SJCRH30 (cell line): ENCODE measurements at regions not wholly inside any gene's neighbourhood (a gene's known extent, or its start where the extent isn't known, plus 50 kb on each side); places are given as distances from the start of the nearest gene placed in this dataset.

Experiments
- DNase-seq, 2 experiments: peaks; one replicate each; pipeline ENCODE4 v3.0.0-alpha.2; 2015 to 2020
- H3K27ac ChIP-seq: fragments of 250-450 bp; sonication (Bioruptor Pico); 2 replicates; pipeline ENCODE4 v1.5.1; 2020; ENCODE audit warnings: mild to moderate bottlenecking, moderate library complexity
- H3K27me3 ChIP-seq: fragments of 250-450 bp; sonication (Bioruptor Pico); 2 replicates; pipeline ENCODE4 v1.5.1; 2020; ENCODE audit warnings: mild to moderate bottlenecking, moderate library complexity
- H3K36me3 ChIP-seq: fragments of 250-450 bp; sonication (Bioruptor Pico); 2 replicates; pipeline ENCODE4 v1.5.1; 2020; ENCODE audit warnings: mild to moderate bottlenecking, moderate library complexity
- H3K4me1 ChIP-seq: fragments of 250-450 bp; sonication (Bioruptor Pico); 2 replicates; pipeline ENCODE4 v1.5.1; 2020; ENCODE audit warnings: mild to moderate bottlenecking, moderate library complexity
- H3K4me3 ChIP-seq: fragments of 250-450 bp; sonication (Bioruptor Pico); 2 replicates; pipeline ENCODE4 v1.5.1; 2020; ENCODE audit warnings: mild to moderate bottlenecking, moderate library complexity
- H3K9me3 ChIP-seq: fragments of 250-450 bp; sonication (Bioruptor Pico); replicated peaks from 2 replicates; pipeline ENCODE4 v1.5.1; 2020; ENCODE audit warnings: mild to moderate bottlenecking, moderate library complexity

DNA sequence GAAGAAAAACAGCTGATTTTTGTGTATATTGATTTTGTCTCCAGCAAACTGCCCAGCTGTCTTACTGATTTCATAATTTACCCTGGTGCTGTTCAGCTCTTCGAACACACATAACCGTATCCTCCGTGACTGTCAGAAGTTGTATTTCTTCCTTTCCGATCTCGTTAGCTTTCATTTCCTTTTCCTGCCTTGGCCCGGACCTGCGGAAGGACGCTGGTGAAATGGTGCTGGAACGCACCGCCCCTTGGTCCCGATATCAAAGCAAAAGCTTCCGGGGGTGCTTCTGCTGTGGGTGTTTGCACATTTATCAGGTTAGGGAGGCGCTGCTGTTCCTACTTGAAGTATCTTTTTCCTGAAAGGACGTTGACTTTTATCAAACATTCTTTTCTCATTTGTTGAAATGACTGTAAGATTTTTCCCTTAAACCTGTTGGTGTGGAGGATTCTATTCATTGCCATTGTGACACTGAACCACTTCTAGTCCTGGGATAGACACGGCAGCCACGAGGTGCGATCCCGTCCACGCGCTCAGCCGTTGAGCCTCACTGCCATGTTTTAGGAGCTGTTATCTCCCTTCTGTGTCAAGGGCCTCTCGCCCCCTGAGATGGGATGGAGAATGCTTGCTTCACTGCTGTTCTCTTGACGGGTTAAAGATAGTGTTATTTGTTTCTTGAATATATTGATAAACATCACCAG, 72.6 kb downstream of the FOXL3 start:
- Histone ChIP-seq H3K4me1 (no peaks in the 10 kb centered on the region), H3K27ac (no peak overlapping the region), H3K4me3 (no peak overlapping the region), H3K9me3 (no peaks in the 10 kb centered on the region), H3K36me3 (no peaks in the 10 kb centered on the region), H3K27me3 (no peaks in the 10 kb centered on the region)
- DNase-seq = no peak

DNA sequence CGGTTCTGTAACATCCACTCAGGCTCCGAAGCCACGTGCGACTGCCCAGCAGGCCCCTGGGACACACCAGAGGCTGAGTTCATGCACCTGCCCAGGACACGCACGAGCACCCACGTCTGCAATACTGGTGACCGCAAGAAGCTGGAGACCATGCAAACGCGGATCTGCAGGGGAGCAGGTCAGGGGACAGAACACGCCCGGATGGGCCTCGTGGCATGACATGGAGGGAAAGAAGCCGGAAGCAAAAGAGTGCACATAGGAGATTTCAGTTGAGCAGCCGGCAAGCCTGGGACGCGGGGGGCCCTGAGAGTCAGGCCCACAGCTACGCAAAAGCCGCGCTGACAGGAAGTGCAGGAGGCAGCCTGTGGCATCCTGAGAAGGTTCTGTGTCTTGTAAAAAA, 73.7 kb downstream of the FOXL3 start:
- Histone ChIP-seq H3K9me3 (no peaks in the 10 kb centered on the region), H3K4me3 (no peak overlapping the region), H3K27me3 (no peaks in the 10 kb centered on the region), H3K27ac (no peak overlapping the region), H3K36me3 (no peaks in the 10 kb centered on the region), H3K4me1 (no peaks in the 10 kb centered on the region)
- no peak for DNase-seq

DNA sequence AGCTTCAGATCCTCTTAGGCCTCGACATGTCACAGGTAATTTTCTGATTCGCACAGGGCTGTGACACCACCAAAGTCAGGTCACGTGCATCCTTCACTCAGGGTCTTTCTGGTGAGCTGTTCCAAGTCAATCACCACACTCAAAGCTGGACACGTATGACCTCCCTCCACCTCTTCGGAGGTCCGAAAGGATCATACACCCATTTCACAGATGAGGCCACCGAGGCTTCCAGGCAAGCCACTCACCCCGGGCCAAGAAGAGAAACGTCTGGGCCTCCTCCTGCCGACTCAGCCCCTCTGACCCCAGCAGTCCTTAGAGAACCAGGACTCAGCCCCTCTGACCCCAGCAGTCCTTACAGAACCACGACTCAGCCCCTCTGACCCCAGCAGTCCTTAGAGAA, 74.6 kb downstream of the FOXL3 start:
- H3K36me3 ChIP-seq = no peaks in the 10 kb centered on the region
- no peaks in the 10 kb centered on the region for H3K9me3 ChIP-seq
- H3K27me3 ChIP-seq = no peaks in the 10 kb centered on the region
- no peak overlapping the region for H3K4me3 ChIP-seq
- no peaks in the 10 kb centered on the region for H3K4me1 ChIP-seq
- no peak overlapping the region for H3K27ac ChIP-seq
- DNase-seq = no peak

DNA sequence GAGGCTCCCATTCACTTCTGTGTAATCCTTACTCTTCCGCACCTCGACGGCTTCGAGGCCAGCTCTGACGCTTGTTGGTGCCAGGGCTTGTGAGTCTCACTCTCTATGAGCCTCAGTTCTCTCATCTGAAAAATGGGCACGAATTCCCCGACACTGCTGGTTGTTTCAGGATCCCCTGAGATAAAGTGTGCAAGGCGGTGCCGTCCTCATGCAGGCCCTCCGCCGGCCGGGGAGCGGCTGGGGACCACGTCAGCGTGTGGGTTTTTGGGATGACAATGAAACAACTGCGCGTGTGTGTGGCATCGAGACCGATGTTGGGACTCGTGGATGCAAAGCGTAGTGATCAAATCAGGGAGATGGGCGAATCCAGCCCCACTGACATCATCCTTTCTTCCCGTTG, 75.6 kb downstream of the FOXL3 start:
- Histone ChIP-seq H3K4me1 (no peaks in the 10 kb centered on the region), H3K4me3 (no peak overlapping the region), H3K27me3 (no peaks in the 10 kb centered on the region), H3K27ac (no peak overlapping the region), H3K36me3 (no peaks in the 10 kb centered on the region), H3K9me3 (no peaks in the 10 kb centered on the region)
- no peak for DNase-seq

DNA sequence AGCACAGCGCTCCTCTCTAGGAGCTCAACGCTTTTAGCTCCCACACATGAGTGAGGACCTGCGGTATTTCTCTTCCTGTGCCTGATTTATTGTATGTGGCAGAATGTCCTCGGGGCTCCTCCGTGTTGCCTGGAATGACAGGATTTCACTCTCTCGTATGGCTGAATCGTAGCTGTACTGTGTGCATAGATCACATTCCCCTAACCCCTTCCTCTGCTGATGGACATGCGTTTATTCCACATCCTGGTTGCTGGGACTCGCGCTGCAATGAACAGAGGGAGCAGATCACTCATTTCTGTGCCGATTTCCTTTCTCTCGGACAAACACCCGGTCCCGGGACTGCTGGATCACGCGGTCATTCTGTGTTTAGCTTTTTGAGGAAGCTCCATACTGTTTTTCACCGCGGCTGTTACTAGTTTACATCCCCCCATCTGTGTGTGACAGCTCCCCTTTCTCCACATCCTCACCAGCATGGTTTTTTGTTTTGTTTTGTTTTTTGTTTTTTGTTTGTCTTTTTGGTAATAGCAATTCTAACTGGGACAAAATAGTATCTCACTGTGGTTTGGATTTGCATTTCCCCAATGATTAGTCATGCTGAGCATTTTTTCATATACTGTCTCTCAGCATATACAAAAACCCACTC, 76.3 kb downstream of the FOXL3 start:
- peak in 1 of 2 experiments; percentile 16 for DNase-seq

DNA sequence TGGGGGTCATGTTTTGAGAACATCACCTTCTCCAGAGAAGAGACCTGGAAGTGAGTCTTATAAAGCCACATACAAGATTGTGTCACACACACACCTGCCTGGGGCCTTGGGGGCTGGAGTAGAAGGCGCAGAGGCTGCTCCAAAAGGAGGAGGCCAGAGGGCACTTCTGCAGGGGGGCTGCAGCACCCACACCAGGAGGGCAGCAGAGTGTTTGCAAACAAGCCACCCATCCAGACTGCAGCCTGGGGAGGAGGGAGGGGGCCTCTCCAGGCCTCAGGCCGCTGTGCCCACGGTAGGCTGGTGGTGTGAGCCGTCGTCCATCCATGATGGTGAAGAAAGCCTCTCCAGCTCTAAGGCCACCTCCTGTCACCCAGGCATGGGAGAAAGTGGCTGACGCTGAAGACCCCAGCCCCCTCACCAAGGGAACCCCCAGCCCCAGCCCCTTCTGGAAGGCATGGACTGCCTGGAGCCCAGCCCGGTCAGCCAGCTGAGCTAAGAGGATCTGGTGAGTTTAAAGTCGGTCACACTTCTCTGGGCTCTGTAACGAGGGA, 77.5 kb downstream of the FOXL3 start:
- no peak for DNase-seq
- no peaks in the 10 kb centered on the region for H3K36me3 ChIP-seq

More for the DNA sequence above, 76.3 kb downstream of the FOXL3 start:
- H3K4me3 ChIP-seq = no peak overlapping the region
- H3K36me3 ChIP-seq = no peaks in the 10 kb centered on the region
- no peak overlapping the region for H3K27ac ChIP-seq
- H3K27me3 ChIP-seq = no peaks in the 10 kb centered on the region
- no peaks in the 10 kb centered on the region for H3K4me1 ChIP-seq
- no peaks in the 10 kb centered on the region for H3K9me3 ChIP-seq

DNA sequence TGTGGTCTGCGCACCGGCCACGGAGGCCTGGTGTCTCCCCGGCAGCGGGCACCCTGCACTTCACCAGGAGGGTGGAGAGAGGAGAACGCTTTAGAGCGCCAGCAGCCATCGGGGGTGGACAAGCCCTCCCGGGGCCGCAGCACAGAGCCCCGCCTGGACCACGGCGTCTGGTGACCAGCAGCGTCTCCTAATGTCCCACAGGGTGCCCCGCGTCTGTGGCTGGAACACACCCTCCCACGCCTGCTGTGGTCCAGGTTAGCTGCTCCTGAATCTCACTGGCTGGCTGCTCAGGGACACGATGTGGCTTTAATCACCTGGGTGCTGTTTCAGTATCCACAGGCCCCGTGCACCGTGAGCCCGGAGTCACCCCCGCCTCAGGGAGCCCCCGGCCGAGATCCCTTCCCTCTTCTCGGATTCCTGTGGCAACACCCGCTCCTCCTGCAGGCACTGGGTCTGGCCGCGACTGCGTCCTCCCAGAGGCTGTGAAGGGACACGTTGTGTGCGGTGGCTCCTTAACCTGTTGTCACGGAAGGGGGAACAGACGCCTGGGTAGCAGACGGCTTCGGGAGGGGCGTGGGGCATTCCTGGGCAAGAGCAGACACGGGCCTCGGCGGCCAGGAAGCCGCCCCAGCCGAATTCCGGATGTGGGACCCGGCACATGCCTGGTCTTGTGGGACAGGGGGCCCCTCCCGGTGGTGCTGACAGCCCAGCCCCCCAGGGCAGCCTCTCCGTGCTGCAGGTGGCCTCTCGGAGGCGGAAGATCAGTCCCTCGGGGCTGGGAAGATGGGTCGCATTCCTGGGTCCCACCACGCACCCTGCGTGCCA, 78.9 kb downstream of the FOXL3 start:
- Histone ChIP-seq H3K27me3 (no peaks in the 10 kb centered on the region), H3K36me3 (no peaks in the 10 kb centered on the region), H3K9me3 (no peaks in the 10 kb centered on the region), H3K27ac (no peak overlapping the region), H3K4me1 (no peaks in the 10 kb centered on the region), H3K4me3 (no peak overlapping the region)
- DNase-seq = no peak

More for the DNA sequence above, 77.5 kb downstream of the FOXL3 start:
- no peaks in the 10 kb centered on the region for H3K4me1 ChIP-seq
- H3K9me3 ChIP-seq = no peaks in the 10 kb centered on the region
- H3K27me3 ChIP-seq = no peaks in the 10 kb centered on the region
- H3K27ac ChIP-seq = no peak overlapping the region
- H3K4me3 ChIP-seq = no peak overlapping the region

DNA sequence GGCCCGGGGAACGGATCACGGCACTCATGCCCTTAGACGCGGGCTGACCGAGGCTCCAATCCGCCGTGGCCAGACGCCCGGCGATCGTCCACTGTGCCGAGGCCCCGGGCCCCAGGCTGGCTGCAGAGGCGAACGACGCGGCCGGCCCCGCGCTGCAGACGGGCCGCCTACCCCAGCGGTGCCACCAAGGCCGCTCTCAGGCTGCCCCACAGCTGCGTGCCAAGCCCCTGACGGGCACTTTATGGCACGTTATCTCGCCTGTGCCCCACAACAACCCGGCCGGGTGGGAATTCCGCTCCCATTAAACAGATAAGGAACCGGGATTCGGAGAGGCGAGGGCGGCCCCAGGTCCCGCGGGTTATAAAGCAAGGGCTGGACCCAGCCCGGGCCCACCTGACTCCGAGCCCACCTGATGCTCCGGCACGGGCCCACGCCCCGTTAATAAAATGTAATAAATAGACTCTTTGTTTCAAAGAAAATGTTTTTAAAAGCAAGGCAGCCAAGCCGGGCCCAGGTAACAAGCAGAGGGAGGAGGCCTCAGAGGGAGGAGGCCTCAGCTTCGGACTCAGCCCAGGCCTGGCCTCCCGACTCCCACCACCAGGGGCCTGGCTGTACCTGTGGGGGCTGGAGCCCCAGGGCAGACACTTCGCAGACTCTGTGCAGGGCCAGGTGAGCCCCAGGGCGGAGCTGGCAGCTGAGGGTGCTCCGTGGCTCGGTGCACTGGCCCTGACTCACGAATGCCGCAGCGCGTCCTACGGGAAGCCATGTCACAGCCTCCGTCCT, 79.7 kb downstream of the FOXL3 start:
- no peak overlapping the region for H3K4me3 ChIP-seq
- no peak overlapping the region for H3K27ac ChIP-seq
- DNase-seq = no peak
- no peaks in the 10 kb centered on the region for H3K9me3 ChIP-seq
- H3K27me3 ChIP-seq = no peaks in the 10 kb centered on the region
- H3K36me3 ChIP-seq = no peaks in the 10 kb centered on the region
- no peaks in the 10 kb centered on the region for H3K4me1 ChIP-seq

DNA sequence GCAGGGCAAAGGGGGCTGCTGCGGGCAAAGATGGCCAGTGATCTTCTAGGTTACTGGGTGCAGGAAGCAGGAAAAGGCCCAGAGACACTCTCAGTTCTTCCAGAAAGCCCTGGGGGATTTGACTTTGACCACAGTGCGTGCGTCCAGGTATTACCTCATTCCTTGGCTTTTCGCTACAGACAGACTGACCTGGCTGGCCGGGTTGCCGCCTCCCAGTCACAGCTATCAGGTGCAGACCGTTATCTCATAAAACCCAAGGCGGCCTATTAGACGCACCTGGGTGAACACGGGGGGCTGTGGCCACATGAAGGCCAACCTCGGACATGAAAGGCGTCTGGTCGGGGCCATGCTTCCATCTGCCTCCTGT, 80.3 kb downstream of the FOXL3 start:
- no peaks in the 10 kb centered on the region for H3K9me3 ChIP-seq
- H3K36me3 ChIP-seq = no peaks in the 10 kb centered on the region
- no peaks in the 10 kb centered on the region for H3K4me1 ChIP-seq
- no peak for DNase-seq
- no peak overlapping the region for H3K4me3 ChIP-seq
- H3K27ac ChIP-seq = no peak overlapping the region
- no peaks in the 10 kb centered on the region for H3K27me3 ChIP-seq

DNA sequence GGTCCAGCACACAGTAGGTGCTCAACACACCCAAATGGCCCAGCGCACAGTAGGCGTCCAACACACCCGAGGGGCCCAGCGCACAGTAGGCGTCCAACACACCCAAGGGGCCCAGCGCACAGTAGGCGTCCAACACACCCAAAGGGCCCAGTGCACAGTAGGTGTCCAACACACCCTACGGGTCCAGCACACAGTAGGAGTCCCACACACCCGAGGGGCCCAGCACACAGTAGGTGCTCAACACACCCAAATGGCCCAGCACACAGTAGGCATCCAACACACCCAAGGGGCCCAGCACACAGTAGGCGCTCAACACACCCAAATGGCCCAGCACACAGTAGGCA, 80.8 kb downstream of the FOXL3 start:
- H3K36me3 ChIP-seq = no peaks in the 10 kb centered on the region
- no peak overlapping the region for H3K27ac ChIP-seq
- H3K9me3 ChIP-seq = no peaks in the 10 kb centered on the region
- DNase-seq = no peak
- no peaks in the 10 kb centered on the region for H3K27me3 ChIP-seq
- H3K4me1 ChIP-seq = no peaks in the 10 kb centered on the region
- H3K4me3 ChIP-seq = no peak overlapping the region

DNA sequence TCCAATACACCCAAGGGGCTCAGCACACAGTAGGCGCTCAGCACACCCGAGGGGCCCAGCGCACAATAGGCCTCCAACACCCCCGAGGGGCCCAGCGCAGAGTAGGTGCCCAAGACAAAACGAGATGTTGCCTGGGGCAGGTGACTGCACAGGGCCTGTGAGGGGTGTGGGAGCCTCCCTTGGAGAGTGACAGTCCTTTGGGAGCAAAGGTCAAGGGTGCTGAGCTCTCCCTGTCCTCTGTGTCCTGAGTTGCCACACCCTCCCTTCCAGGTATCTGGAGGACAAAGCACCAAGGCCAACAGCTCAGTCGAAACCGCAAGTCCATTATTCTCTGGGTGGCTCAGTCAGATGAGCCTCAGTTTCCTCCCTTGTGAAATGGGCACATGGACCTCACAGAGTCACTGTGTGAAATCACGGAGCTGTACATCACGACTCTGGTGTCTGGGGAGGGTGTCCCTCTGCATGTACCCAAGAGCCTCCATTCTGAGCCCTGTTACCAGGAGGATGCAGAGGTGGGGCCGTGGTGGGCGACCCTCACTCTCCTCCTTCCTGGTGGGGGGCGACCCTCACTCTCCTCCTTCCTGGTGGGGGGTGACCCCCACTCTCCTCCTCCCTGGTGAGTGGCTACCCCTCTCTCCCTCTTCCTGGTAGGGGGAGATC, 81.3 kb downstream of the FOXL3 start:
- no peaks in the 10 kb centered on the region for H3K27me3 ChIP-seq
- H3K27ac ChIP-seq = no peak overlapping the region
- no peaks in the 10 kb centered on the region for H3K4me1 ChIP-seq
- no peaks in the 10 kb centered on the region for H3K9me3 ChIP-seq
- H3K36me3 ChIP-seq = no peaks in the 10 kb centered on the region
- no peak overlapping the region for H3K4me3 ChIP-seq
- DNase-seq = no peak

DNA sequence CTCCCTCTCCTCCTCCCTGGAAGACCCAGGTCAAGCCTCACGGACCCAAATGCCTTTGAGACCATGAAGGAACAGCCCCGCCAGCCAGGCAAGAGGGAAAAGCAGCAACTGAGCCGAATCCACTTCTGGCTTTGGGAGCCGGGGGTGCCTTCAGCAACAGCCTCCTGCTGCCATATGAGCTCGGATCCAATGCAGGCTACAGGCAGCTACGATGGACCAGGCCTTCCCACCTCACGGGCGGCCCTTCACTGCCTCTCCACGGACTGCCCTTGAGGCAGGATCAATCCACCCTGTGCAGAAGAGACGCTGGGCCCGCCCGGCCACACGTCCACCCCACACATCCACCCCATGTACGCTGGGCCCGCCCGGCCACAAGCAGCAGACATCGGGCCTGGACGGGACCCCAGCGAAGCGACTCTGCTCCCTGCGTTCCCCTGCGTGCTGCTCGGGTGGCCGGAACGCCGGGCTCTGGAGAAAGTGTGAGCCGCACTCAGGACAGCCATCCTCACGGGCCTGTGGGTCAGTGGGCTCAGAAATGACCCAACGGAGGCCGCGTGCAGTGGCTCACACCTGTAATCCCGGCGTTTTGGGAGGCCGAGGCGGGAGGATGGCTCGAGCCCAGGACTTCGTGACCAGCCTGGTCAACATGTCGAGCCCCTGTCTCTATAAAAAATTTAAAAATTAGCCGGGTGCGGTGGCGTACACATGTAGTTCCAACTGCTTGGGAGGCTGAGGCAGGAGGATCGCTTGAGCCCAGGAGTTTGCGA, 82.0 kb downstream of the FOXL3 start:
- no peaks in the 10 kb centered on the region for H3K4me1 ChIP-seq
- H3K9me3 ChIP-seq = no peaks in the 10 kb centered on the region
- no peak overlapping the region for H3K27ac ChIP-seq
- DNase-seq = no peak
- H3K4me3 ChIP-seq = no peak overlapping the region
- H3K36me3 ChIP-seq = no peaks in the 10 kb centered on the region
- H3K27me3 ChIP-seq = no peaks in the 10 kb centered on the region

DNA sequence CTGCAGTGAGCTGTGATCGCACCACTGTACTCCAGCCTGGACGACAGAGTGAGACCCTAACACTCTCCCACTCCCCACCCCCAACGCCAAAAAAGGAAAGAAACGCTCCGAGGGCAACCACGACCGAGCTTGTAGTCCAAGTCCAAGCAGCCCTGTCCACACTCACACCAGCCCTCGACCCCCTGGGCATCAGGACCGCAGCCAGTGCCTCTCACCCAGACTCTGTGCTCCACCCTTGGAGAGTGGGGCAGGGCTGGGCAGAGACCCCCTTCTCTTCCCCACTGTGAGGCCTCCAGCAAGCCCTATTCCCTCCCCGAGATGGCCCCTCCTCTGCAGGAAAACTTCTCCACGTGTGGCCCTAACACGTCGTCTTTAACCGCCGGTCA, 82.6 kb downstream of the FOXL3 start:
- DNase-seq = no peak
- no peak overlapping the region for H3K4me3 ChIP-seq
- H3K9me3 ChIP-seq = no peaks in the 10 kb centered on the region
- H3K27me3 ChIP-seq = no peaks in the 10 kb centered on the region
- H3K27ac ChIP-seq = no peak overlapping the region
- H3K36me3 ChIP-seq = no peaks in the 10 kb centered on the region
- no peaks in the 10 kb centered on the region for H3K4me1 ChIP-seq
